Sigmoid colon (tissue), 6 donors: ENCODE measurements at regions not wholly inside any gene's neighbourhood (a gene's known extent, or its start where the extent isn't known, plus 50 kb on each side); places are given as distances from the start of the nearest gene placed in this dataset.

Experiments
- DNase-seq: peaks from one replicate; pipeline ENCODE4 v3.0.0-alpha.2; 2019
- H3K27ac ChIP-seq, 4 donors: fragments of 200-600 bp; sonication (generic); one replicate each; pipeline ENCODE4 v1.5.1; 2016 to 2019; ENCODE audit warnings: mild to moderate bottlenecking in 1 of 4
- H3K27me3 ChIP-seq, 3 donors: fragments of 200-600 bp; sonication (generic); one replicate each; pipeline ENCODE4 v1.5.1; 2019; ENCODE audit warnings: mild to moderate bottlenecking in 1 of 3
- H3K36me3 ChIP-seq, 4 donors: fragments of 200-600 bp; sonication (generic); one replicate each; pipeline ENCODE4 v1.5.1; 2016 to 2019
- H3K4me1 ChIP-seq, 4 donors: fragments of 200-600 bp; sonication (generic); one replicate each; pipeline ENCODE4 v1.5.1; 2017 to 2019
- H3K4me3 ChIP-seq, 4 donors: fragments of 200-600 bp; sonication (generic); one replicate each; pipeline ENCODE4 v1.5.1; 2017 to 2019; ENCODE audit warnings: mild to moderate bottlenecking in 2 of 4, moderate library complexity in 1 of 4
- H3K9me3 ChIP-seq, 4 donors: fragments of 200-600 bp in 3 of 4; sonication (generic) in 3 of 4; one replicate each; pipeline versions ENCODE4 v1.5.1 to v1.6.1; 2013 to 2019
- CTCF ChIP-seq, 4 experiments: fragments of 450-650 bp in 3 of 4; fragments of 200-600 bp in 1 of 4; IDR thresholded peaks; one replicate each; pipeline ENCODE4 v1.5.1; 2016 to 2019; ENCODE audit warnings: antibody characterized with exemption in 4 of 4, mild to moderate bottlenecking in 3 of 4, moderate library complexity in 2 of 4
- EP300 ChIP-seq, 4 donors: sonication (generic); formaldehyde crosslinking; IDR thresholded peaks; one replicate each; pipeline ENCODE4 v1.6.1; 2017; ENCODE audit warnings: antibody characterized with exemption in 4 of 4
- POLR2A ChIP-seq, 2 donors: fragments of 450-650 bp; IDR thresholded peaks; one replicate each; pipeline ENCODE4 v1.6.1; 2016; ENCODE audit warnings: antibody characterized with exemption in 2 of 2, mild to moderate bottlenecking in 2 of 2, moderate library complexity in 2 of 2
- POLR2AphosphoS5 ChIP-seq, 4 donors: sonication (generic); formaldehyde crosslinking; IDR thresholded peaks; one replicate each; pipeline ENCODE4 v1.6.1; 2017; ENCODE audit warnings: antibody characterized with exemption in 4 of 4
- WGBS, 2 donors: extraction: QIAGEN DNeasy Blood & Tissue Kit; methylation state at CpG; one replicate each; pipeline ENCODE4 v1.1.7; 2013; 5-methylcytosine and 5-hydroxymethylcytosine counted together
- intact Hi-C: fragments of 100-400 bp; cut with DNase I; formaldehyde crosslinking; loops from one replicate; pipeline ENCODE4 v1.15.1; 2023
- donor health status: healthy with polysubstance abuse.
- donor health status: healthy.

GRCh38 chr10:20993830-20994527, 96.9 kb upstream of the NEBL start:
- H3K4me1 ChIP-seq: no peaks in the 10 kb centered on the region
- H3K9me3 ChIP-seq: no peaks in the 10 kb centered on the region
- H3K36me3 ChIP-seq: no peaks in the 10 kb centered on the region
- WGBS, 2 donors: 94 to 96% methylated on average over 7 of the region's 7 CpGs
- H3K4me3 ChIP-seq: no peak overlapping the region
- intact Hi-C loops: no loop called here
- no peak for DNase-seq
- no peak for TF ChIP-seq POLR2A (IDR thresholded peaks at IDR 0.05)
- no peak for TF ChIP-seq POLR2AphosphoS5 (IDR thresholded peaks at IDR 0.05)
- TF ChIP-seq EP300 (IDR thresholded peaks at IDR 0.05): no peak
- no peak for TF ChIP-seq CTCF (IDR thresholded peaks at IDR 0.05)
- no peak overlapping the region for H3K27ac ChIP-seq
- H3K27me3 ChIP-seq: no peaks in the 10 kb centered on the region

DNA sequence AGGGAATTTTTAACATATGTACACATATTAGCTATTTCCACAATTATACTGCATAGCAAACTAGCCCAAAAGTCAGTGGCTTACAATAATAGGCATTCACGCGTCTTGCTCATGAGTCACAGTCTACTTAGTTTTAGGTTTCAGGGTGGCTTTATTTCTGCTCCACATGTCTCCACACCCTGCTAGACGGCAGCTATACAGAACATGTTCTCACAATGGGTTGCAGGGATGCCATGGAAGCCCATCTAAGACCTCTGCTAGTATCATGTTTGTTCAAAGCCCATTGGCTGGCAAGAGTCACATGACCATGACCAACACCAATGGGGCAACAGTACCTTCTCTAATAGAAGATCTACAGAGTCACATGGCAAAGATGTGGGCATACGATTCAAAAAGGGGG, 96.3 kb upstream of the NEBL start:
- no peak for DNase-seq
- Histone ChIP-seq H3K36me3 (no peaks in the 10 kb centered on the region), H3K9me3 (no peaks in the 10 kb centered on the region), H3K4me3 (no peak overlapping the region), H3K27me3 (no peaks in the 10 kb centered on the region), H3K27ac (no peak overlapping the region), H3K4me1 (no peaks in the 10 kb centered on the region)
- intact Hi-C loops: no loop called here
- WGBS, 2 donors: 93 to 98% methylated on average over 4 of the region's 4 CpGs
- TF ChIP-seq POLR2A (IDR thresholded peaks at IDR 0.05) (no peak), EP300 (IDR thresholded peaks at IDR 0.05) (no peak), CTCF (IDR thresholded peaks at IDR 0.05) (no peak), POLR2AphosphoS5 (IDR thresholded peaks at IDR 0.05) (no peak)

DNA sequence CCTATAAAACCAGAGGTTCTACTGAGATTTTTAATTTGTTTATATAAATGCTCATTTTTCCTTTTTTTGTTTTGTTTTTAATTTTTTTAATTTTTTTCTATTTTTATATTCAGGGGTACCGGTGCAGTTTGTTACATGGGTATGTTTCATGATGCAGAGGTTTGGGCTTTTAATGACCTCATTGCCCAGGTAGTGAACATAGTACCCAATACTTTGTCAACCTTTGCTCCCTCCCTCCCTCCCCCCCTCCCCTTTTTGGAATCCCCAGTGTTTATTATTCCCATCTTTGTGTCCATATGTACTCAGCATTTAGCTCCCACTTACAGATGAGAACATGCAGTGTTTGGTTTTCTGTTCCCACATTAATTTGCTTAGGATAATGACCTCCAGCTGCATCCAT, 94.4 kb upstream of the NEBL start:
- intact Hi-C loops: no loop called here
- Histone ChIP-seq H3K36me3 (no peaks in the 10 kb centered on the region), H3K9me3 (no peaks in the 10 kb centered on the region), H3K4me1 (no peaks in the 10 kb centered on the region), H3K27me3 (no peaks in the 10 kb centered on the region), H3K4me3 (no peak overlapping the region), H3K27ac (no peak overlapping the region)
- WGBS, 2 donors: 89 to 95% methylated on average over 1 of the region's 1 CpG
- TF ChIP-seq POLR2A (IDR thresholded peaks at IDR 0.05) (no peak), EP300 (IDR thresholded peaks at IDR 0.05) (no peak), POLR2AphosphoS5 (IDR thresholded peaks at IDR 0.05) (no peak), CTCF (IDR thresholded peaks at IDR 0.05) (no peak)
- DNase-seq: no peak

GRCh38 chr10:20990604-20991003, 93.5 kb upstream of the NEBL start:
- Histone ChIP-seq H3K36me3 (no peaks in the 10 kb centered on the region), H3K4me3 (no peak overlapping the region), H3K4me1 (no peaks in the 10 kb centered on the region), H3K9me3 (no peaks in the 10 kb centered on the region), H3K27me3 (no peaks in the 10 kb centered on the region), H3K27ac (no peak overlapping the region)
- DNase-seq: no peak
- intact Hi-C loops: no loop called here
- WGBS, 2 donors: 87 to 91% methylated on average over 1 of the region's 1 CpG
- TF ChIP-seq POLR2A (IDR thresholded peaks at IDR 0.05) (no peak), CTCF (IDR thresholded peaks at IDR 0.05) (no peak), POLR2AphosphoS5 (IDR thresholded peaks at IDR 0.05) (no peak), EP300 (IDR thresholded peaks at IDR 0.05) (no peak)
